GM18498 (cell line): ENCODE measurements at regions not wholly inside any gene's neighbourhood (a gene's known extent, or its start where the extent isn't known, plus 50 kb on each side); places are given as distances from the start of the nearest gene placed in this dataset.
"Not testable (repeated sequence)": the region's sequence is repeated elsewhere in the genome, so short reads cannot be mapped to it uniquely, and the experiment has no call there.

Experiments
- ATAC-seq: cut with Tn5 transposase; IDR thresholded peaks from one replicate; pipeline ENCODE4 v1.9.1; 2021; ENCODE audit warnings: mild to moderate bottlenecking, moderate library complexity; ENCODE audit not compliant: unreplicated experiment

- ATAC-seq, result no peak
These were observed 90.7 kb downstream of the GADD45G start for GRCh38 chr9:89695441-89695891.

DNA sequence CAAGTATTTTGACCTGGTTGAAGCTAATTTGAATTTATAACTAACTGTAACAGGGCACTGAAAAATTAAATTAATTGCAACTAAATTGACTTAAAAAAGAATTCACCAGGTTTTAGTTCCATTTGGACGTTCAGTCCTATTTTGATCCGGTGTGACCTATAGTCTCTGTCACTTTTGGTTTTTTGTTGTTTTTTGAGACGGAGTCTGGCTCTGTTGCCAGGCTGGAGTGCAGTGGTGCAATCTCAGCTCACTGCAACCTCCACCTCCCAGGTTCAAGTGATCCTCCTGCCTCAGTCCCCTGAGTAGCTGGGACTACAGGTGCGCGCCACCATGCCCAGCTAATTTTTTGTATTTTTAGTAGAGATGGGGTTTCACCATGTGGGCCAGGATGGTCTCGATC is 91.2 kb downstream of the GADD45G start:
- ATAC-seq, result not testable (repeated sequence)

DNA sequence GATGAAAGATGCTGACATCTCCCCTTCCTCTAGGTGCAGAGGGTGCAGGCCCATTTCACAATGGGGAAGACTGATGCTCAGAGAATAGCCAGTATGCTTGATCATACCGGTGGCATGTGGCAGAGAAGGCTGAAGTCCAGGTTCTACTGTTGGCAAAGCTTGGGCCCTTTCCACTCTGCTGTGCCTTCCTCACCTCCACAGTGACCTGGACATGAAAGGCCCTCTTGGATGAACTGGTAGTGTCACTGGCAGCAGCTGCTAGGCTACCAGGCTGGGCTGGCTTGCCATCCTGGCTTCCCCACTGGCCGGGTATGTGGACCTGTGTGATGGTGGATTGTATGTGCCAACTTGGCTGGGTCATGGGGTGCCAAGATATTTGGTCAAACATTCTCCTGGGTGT is 92.0 kb downstream of the GADD45G start:
- ATAC-seq, result no peak

DNA sequence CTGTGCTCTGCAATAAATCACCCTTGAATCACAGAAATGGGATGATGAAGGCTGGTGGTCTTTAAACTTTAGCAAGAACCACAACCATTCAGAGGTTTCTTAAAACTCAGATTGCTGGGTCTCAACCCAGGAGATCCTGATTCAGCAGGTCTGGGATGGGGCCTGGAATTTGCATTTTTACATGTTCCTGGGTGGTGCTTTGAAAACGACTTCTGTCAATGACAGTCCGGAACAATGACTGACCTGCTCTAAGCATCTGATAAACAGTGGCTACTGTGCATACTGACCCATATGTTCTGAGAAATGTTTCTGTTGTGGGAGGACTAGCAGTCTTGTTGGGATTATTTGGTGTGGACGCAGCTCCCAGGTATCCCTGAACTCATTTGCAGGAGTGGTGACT is 92.7 kb downstream of the GADD45G start:
- ATAC-seq, result no peak

DNA sequence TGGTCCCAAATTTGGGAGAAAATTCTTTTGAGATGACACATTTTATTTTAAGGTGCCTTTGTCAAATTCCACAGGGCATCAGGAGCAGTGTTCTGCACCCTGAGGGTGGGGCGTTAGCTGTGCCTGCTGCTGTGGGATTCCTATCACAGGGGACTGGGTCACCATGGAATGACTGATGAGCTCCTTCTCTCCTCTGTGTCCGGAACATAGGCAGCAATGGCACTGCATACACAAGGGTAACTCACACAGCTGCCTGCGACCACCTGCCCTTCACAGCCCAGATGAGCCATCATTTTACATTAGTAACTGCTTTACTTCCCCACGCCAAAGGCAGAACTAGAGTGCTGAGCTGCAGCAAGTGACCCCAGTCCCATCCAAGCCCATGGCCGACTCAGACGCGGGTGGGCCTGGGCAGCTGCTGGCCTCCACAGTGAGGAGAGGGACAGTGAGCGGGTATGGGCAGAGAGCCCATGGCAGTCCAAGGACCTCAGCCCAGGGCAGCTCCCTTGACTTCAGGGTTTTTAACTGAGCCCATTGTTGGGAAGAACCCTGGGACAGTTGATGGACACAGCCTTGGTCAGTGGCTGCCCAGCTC is 93.7 kb downstream of the GADD45G start:
- no peak for ATAC-seq

DNA sequence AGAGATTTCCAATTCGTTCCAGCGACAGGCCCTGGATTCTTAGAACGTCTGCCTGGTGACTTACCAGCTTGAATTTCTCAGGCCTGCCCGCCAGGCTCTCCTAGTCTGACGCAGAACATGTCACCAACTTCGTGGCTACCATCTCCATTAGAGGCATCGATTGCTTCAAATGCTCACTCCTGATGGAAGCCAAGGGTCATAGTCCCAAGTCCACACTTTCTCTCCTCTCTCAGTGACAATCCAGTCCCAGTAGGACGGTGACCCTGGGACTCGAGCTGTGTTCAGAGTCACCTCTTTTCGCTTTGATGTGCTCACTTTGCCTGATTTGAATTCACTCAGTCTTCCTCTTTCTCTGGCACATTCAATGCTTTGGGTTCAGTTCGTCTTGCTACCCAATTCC is 94.8 kb downstream of the GADD45G start:
- ATAC-seq, result no peak

DNA sequence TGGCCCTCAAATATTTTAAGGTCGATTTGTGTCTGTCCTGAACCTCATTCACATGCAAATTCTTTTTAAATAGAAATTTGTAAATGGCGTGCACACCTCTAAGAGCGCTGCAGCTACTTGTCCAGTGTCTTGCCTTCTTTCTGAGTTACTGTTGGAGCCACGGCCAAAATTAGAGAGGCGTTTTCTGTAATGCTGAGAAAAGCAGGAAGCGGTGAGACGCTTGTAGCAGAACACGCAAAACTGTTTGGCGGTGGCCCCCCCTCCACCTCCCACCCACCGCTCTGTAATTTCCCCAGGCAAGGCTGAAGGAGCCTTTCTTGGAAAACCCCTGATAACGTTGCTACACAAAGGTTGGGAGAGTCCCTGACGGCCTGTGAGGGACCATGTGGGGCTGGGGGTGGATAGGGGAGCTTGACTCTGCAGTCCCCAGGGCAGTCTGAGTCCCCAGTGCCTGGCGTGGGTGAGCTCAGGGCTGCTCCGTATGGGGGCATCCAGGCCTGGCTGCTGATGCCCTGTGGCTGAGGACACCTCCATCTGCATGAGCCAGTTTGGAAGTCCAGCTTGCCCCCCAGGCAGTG is 96.5 kb downstream of the GADD45G start:
- ATAC-seq, result peak; percentile 80

- ATAC-seq, result no peak
These were observed 97.6 kb downstream of the GADD45G start for GRCh38 chr9:89702401-89702800.

DNA sequence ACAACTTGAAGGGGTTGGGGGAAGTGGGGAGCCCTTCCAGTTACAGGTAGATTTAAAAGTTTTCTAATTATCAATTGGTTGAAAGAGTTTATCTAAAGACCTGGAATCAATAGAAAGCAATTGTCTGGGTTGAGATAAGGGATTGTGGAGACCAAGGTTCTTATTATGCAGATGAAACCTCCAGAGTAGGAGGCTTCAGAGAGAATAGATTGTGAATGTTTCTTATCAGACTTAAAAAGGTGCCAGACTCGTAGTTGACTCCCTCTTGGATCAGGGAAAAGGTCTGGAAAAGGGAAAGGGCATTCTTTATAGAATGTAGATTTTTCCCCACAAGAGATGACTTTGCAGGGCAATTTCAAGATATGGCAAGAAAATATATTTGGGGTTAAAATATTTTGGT is 100.8 kb downstream of the GADD45G start:
- no peak for ATAC-seq

- no peak for ATAC-seq
These were observed 101.3 kb downstream of the GADD45G start for GRCh38 chr9:89706086-89706485.

DNA sequence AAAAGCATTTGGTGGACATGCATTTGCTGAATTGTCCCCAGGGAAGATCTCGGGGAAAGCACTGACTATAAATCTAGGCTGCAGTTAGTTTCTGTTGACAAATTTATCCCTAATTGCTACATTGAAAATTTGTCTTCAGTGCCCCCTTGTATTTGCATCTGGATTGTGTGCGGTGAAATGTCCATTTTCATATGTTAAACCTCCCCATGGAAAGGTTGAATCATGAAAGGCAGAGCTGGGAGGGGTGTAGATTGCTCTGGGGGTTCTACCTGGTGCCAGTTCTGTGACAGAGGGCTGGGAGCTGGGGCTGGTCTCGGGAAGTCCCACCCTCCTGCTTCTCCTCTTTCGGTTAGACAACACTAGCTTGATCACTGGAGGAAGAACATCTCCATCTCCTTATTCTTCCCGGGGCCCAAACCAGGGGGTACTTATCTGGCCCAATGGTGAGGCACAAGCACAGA is 101.9 kb downstream of the GADD45G start:
- no peak for ATAC-seq

GRCh38 chr9:89710697-89711096 is 105.9 kb downstream of the GADD45G start:
- no peak for ATAC-seq

DNA sequence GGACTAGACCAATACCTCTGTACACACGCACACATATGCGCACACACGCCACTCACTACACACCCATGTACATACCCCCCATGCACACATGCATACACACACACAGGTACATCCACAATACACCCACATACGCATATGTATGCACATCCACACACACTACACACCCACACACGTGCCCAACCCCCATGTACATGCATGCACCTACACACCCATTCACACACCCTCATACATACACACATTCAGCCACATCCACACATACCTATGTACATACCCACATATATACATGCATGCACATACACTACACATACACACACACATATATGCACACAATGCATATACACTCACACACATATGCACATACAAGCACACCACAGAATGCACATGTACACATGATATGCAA is 107.1 kb downstream of the GADD45G start:
- ATAC-seq, result no peak

GRCh38 chr9:89712283-89712682 is 107.5 kb downstream of the GADD45G start:
- ATAC-seq, result no peak

DNA sequence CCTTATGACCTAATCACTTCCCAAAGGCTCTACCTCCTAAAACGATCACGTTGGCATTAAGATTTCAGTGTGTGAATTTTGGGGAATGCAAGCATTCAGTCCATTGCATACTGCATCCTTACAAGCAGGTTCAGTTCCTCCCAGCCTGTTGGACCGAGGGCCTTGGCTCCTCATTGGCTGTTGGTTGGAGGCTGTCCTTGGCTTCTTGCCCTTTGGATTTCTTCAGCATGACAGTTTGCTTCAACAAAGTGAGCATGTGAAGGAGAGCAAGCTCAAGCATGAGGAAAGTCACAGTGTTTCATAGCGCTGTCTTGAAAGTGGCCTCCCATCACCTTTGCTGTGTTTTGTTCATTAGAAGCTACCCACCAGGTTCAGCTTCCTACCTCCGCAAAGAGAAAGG is 109.5 kb downstream of the GADD45G start:
- ATAC-seq, result no peak

DNA sequence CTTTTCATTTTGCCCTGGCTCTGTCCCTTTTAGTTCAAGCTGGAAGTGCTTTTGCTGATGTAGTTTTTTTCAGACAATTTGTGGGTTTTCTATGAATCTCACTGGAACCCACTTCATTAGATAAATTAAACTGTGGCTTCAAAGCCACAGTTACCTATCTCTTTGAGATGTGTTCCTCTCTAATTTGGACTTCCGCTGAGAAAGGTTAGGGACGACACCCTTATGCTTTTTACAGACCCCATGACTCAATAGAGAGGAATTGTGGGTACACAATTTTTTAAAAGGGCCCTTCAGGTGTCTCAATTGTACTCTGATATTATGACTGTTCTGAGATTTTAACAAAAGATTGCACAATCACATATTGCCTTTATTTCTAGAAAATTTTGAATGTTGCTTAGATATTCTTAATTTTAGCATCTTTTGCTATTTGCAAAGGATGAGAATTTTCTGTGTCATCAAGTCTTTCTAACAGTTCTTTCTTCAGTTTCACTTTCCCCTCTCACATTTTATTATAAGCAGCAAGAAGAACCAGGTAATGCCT is 110.6 kb downstream of the GADD45G start:
- no peak for ATAC-seq

DNA sequence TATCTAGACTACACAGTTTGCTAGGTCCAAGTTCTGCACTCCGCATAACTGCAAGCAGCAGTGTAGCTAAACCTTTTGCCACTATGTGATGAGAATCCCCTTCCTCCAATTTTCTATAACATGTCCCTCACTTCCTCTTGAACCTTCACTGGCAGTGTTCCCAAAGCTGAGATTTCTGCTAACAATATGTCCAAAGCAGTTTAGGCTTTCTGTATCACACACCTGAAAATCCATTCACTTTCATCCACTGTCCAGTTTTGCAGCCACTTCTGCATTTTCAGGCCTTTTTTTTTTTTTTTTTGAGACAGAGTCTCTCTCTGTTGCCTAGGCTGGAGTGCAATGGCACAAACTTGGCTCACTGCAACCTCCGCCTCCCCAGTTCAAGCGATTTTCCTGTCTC is 111.1 kb downstream of the GADD45G start:
- no peak for ATAC-seq

DNA sequence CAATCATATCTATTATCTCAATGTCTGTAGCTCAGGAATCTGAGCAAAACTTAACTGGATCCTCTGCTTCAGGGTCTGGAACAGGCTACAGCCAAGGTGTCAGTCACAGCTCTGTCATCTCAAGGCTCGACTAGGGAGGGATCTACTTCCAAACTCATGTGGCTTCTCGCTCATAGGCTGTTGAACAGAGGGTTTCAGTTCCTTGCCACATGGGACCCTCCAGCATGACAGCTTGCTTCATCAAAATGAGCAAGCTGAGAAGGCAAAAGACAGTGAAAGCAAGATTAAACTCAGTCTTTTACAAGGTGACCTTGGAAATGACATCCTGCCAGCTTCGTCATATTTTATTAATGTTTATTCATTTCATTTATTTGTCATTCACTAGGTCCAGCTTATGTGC is 111.7 kb downstream of the GADD45G start:
- ATAC-seq, result no peak

GRCh38 chr9:89718176-89718575 is 113.4 kb downstream of the GADD45G start:
- ATAC-seq, result no peak

DNA sequence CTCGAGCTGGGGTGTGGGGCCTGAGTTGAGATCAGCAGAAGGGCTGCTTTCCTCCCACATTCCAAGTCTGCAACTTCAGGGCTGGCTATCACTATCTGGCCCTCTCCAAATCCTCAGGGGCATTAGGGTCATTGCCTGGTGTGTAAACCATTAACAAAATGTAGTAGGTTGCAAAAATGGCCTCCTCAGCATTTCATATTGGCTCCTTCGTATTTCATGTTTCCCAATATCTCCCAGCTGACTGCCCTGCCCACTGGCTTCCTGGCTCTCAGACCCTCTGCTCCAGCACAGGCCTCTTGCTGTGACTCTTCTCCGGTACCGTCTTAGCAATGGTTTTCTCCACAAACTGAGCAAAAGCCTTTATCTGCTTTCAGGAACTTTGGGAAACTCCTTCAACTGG is 113.8 kb downstream of the GADD45G start:
- ATAC-seq, result no peak

DNA sequence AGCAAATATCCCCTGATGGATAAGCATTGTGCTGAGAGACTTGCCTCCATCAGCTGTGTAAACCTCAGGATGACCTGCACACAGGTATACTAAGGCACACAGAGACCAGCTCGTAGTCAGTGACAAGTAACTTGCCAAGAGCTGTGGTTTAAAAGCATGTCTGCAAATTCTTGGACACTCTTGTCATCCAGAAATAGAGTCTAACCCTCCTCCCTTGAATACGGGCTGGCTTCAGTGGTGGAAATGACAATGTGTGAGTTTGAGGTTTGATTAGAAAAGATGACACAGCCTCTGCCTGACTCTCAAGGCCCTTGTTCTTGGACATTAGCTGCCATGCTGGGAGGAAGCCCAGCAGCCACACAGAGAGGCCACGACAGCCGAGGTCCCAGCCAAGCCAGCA is 114.4 kb downstream of the GADD45G start:
- ATAC-seq, result no peak

DNA sequence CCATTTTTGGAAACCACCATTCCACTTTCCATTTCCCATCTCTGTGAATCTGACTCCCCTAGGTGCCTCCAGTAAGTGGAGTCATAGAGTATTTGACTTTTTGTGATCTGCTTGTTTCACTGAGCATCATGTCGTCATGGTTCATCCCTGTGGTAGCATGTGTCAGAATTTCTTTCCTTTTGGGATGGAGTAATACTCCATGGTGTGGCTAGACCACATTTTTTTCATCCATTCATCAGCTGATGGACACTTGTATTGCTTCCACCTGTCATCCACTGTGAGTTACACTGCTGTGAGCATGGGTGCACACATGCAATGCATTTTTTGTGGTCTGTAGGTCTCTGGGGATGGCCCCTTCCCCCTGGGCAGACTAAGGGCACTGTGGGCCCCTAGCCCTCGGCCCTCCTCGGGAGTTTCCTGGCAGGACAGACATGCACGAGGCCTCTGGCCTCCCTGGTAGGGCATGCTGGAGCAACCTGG is 115.9 kb downstream of the GADD45G start:
- ATAC-seq, result no peak
